Fibroblast of lung (primary cell): ENCODE measurements at regions not wholly inside any gene's neighbourhood (a gene's known extent, or its start where the extent isn't known, plus 50 kb on each side); places are given as distances from the start of the nearest gene placed in this dataset.

Source experiments
- CTCF ChIP-seq, 2 donors: IDR thresholded peaks in 1 of 2; conservative IDR thresholded peaks in 1 of 2; 1 replicate in 1 of 2; 2 replicates in 1 of 2; pipeline ENCODE4 v1.5.1; 2011 to 2012; ENCODE audit warnings: low read length in 2 of 2, control low read depth in 1 of 2, inconsistent platforms in 1 of 2, low read depth in 1 of 2, mild to moderate bottlenecking in 1 of 2
- EZH2 ChIP-seq: IDR thresholded peaks from 2 replicates; pipeline ENCODE4 v1.5.1; 2012; ENCODE audit warnings: low read length, control low read depth, mild to moderate bottlenecking; ENCODE audit errors: missing control alignments

- TF ChIP-seq EZH2: no peak
- no peak for TF ChIP-seq CTCF (conservative IDR thresholded peaks at IDR 0.05 in 1 of 2, IDR thresholded peaks at IDR 0.05 in 1 of 2; ENCODE audit: low read depth in 1 of 2, low read length in 2 of 2)
Observed at GRCh38 chr16:79533292-79533691, 67.2 kb downstream of the MAF start.
